Hepatocyte (in vitro differentiated cells): ENCODE measurements at regions not wholly inside any gene's neighbourhood (a gene's known extent, or its start where the extent isn't known, plus 50 kb on each side); places are given as distances from the start of the nearest gene placed in this dataset.

ENCODE experiments used
- CTCF ChIP-seq: fragments of 200-600 bp; sonication (generic); IDR thresholded peaks from 2 replicates; pipeline ENCODE4 v1.5.1; 2016; ENCODE audit warnings: antibody characterized with exemption, mild to moderate bottlenecking; ENCODE audit not compliant: poor library complexity
- EZH2 ChIP-seq: fragments of 200-600 bp; sonication (generic); IDR thresholded peaks from 2 replicates; pipeline ENCODE4 v1.6.1; 2016; ENCODE audit warnings: antibody characterized with exemption, mild to moderate bottlenecking, borderline replicate concordance

- TF ChIP-seq CTCF (no peak), EZH2 (no peak)
Measured at GRCh38 chr12:126389220-126389841, 1324.1 kb downstream of the AACS start.
